ENCODE measurements at regions not wholly inside any gene's neighbourhood (a gene's known extent, or its start where the extent isn't known, plus 50 kb on each side); places are given as distances from the start of the nearest gene placed in this dataset.

GRCh38 chr6:134604014-134604676 lies 286.2 kb upstream of the SGK1 start:
- Histone ChIP-seq H3K9me3 (peaks cover 0 to 14% of the 10 kb centered on the region in 2 donors), H3K4me3 (no peak overlapping the region), H3K27me3 (no peaks in the 10 kb centered on the region), H3K4me1 (no peaks in the 10 kb centered on the region), H3K36me3 (no peaks in the 10 kb centered on the region), H3K27ac (no peak overlapping the region)
- DNase-seq (ENCODE audit: low spot score), result no peak
- TF ChIP-seq CTCF (IDR thresholded peaks at IDR 0.05), result no peak

GRCh38 chr6:134603561-134603960 lies 285.6 kb upstream of the SGK1 start:
- Histone ChIP-seq H3K36me3 (no peaks in the 10 kb centered on the region), H3K27ac (no peak overlapping the region), H3K4me3 (no peak overlapping the region), H3K4me1 (no peaks in the 10 kb centered on the region), H3K27me3 (no peaks in the 10 kb centered on the region), H3K9me3 (peaks cover 0 to 14% of the 10 kb centered on the region in 2 donors)
- no peak for DNase-seq (ENCODE audit: low spot score)
- TF ChIP-seq CTCF (IDR thresholded peaks at IDR 0.05), result no peak

- no peaks in the 10 kb centered on the region for H3K27me3 ChIP-seq
- no peak for TF ChIP-seq CTCF (IDR thresholded peaks at IDR 0.05)
- no peak overlapping the region for H3K27ac ChIP-seq
- no peak for DNase-seq (ENCODE audit: low spot score)
- H3K9me3 ChIP-seq, result peaks cover 0 to 14% of the 10 kb centered on the region in 2 donors
- H3K36me3 ChIP-seq, result no peaks in the 10 kb centered on the region
- H3K4me1 ChIP-seq, result no peaks in the 10 kb centered on the region
- H3K4me3 ChIP-seq, result no peak overlapping the region
Measured at GRCh38 chr6:134602123-134602522, 284.2 kb upstream of the SGK1 start.

- Histone ChIP-seq H3K27ac (no peak overlapping the region), H3K4me1 (no peaks in the 10 kb centered on the region), H3K36me3 (no peaks in the 10 kb centered on the region), H3K9me3 (peaks cover 0 to 14% of the 10 kb centered on the region in 2 donors), H3K4me3 (no peak overlapping the region), H3K27me3 (no peaks in the 10 kb centered on the region)
- DNase-seq (ENCODE audit: low spot score), result no peak
- TF ChIP-seq CTCF (IDR thresholded peaks at IDR 0.05), result no peak
Measured at GRCh38 chr6:134600671-134601070, 282.8 kb upstream of the SGK1 start.

GRCh38 chr6:134599079-134599478 lies 281.2 kb upstream of the SGK1 start:
- no peak overlapping the region for H3K4me3 ChIP-seq
- no peak for TF ChIP-seq CTCF (IDR thresholded peaks at IDR 0.05)
- H3K27ac ChIP-seq, result no peak overlapping the region
- no peaks in the 10 kb centered on the region for H3K27me3 ChIP-seq
- no peak for DNase-seq (ENCODE audit: low spot score)
- H3K36me3 ChIP-seq, result no peaks in the 10 kb centered on the region
- no peaks in the 10 kb centered on the region for H3K4me1 ChIP-seq
- peaks cover 0 to 14% of the 10 kb centered on the region in 2 donors for H3K9me3 ChIP-seq

- no peaks in the 10 kb centered on the region for H3K27me3 ChIP-seq
- no peak overlapping the region for H3K4me3 ChIP-seq
- peak overlapping the region in 1 of 2 donors; percentile 4 for H3K27ac ChIP-seq
- no peaks in the 10 kb centered on the region for H3K36me3 ChIP-seq
- H3K4me1 ChIP-seq, result no peaks in the 10 kb centered on the region
- DNase-seq (ENCODE audit: low spot score), result no peak
- TF ChIP-seq CTCF (IDR thresholded peaks at IDR 0.05), result no peak
- H3K9me3 ChIP-seq, result peaks cover 0 to 12% of the 10 kb centered on the region in 2 donors
Measured at GRCh38 chr6:134596191-134596590, 278.3 kb upstream of the SGK1 start.
